ENCODE measurements at regions not wholly inside any gene's neighbourhood (a gene's known extent, or its start where the extent isn't known, plus 50 kb on each side); places are given as distances from the start of the nearest gene placed in this dataset.

DNA sequence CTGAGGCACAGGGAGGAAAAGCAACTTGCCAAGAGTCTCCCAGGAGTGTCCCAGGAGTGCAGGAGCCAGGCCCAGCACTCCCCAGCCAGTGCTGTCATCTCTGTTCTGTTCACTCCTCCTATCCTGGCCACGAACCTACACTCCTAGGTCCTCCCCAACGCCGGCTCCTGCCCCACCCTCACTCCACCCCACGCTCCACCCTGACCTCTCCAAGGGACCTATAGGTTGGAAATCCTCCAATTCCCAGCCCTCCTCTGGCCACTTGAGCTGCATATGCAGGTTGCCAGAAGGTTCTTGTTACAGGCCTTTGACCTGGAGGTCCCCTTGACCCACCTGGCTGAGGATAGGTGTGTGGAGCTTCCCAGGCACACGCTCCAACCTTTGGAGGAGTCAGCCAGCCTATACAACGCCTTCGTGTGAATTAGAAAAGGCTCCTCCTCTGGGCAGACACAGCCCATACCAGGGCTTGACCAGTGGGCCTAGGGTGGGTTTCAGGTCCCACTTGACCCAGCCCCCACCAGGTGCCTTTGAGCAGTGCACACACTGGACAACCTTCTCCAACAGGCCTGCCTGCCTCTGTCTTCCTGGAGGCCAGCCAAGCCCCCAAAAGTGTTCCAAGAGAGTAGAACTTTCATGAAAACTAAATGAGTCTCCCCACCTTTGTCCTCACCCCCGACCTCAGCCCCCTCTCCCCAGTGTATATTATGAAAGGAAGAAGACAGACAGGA is 167.2 kb upstream of the TLE3 start:
- DNase-seq (ENCODE audit: low read depth) = no peak
- TF ChIP-seq, protein P1, sequence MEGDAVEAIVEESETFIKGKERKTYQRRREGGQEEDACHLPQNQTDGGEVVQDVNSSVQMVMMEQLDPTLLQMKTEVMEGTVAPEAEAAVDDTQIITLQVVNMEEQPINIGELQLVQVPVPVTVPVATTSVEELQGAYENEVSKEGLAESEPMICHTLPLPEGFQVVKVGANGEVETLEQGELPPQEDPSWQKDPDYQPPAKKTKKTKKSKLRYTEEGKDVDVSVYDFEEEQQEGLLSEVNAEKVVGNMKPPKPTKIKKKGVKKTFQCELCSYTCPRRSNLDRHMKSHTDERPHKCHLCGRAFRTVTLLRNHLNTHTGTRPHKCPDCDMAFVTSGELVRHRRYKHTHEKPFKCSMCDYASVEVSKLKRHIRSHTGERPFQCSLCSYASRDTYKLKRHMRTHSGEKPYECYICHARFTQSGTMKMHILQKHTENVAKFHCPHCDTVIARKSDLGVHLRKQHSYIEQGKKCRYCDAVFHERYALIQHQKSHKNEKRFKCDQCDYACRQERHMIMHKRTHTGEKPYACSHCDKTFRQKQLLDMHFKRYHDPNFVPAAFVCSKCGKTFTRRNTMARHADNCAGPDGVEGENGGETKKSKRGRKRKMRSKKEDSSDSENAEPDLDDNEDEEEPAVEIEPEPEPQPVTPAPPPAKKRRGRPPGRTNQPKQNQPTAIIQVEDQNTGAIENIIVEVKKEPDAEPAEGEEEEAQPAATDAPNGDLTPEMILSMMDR (conservative IDR thresholded peaks at IDR 0.05; ENCODE audit: low read depth, low read length) = no peak

DNA sequence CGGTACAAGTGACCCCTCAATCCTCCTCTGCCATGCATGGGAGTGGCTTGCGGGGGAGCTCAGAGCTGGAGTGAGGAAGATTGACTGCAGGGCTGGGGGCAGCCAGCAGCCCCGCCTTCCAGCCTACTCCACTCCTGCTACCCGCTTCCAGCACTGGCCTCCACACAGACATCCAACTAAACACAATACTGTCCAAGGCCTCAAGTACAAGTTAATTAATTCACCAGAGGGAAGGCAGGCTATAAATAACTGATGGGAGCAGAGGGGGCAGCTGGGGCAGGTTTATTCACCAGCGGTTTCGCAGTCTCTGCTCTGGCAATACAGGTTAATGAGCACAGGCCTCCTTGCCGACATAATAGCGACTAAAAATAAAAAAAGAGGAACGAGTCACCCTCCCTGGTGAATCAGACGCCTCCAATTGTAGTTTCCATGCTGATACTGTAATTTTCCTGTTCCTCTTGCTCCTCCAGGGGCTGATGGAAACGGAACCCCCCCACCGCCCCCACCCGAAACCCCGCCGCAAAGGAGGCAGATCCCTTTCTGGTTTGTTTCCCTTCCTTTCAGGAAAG is 166.4 kb upstream of the TLE3 start:
- DNase-seq (ENCODE audit: low read depth) = no peak
- H3K4me3 ChIP-seq (ENCODE audit: low read depth, low read length) = no peak overlapping the region
- TF ChIP-seq, protein P1 (conservative IDR thresholded peaks at IDR 0.05; ENCODE audit: low read depth, low read length) = no peak

More for the DNA sequence above, 167.2 kb upstream of the TLE3 start:
- H3K4me3 ChIP-seq (ENCODE audit: low read depth, low read length) = no peak overlapping the region

DNA sequence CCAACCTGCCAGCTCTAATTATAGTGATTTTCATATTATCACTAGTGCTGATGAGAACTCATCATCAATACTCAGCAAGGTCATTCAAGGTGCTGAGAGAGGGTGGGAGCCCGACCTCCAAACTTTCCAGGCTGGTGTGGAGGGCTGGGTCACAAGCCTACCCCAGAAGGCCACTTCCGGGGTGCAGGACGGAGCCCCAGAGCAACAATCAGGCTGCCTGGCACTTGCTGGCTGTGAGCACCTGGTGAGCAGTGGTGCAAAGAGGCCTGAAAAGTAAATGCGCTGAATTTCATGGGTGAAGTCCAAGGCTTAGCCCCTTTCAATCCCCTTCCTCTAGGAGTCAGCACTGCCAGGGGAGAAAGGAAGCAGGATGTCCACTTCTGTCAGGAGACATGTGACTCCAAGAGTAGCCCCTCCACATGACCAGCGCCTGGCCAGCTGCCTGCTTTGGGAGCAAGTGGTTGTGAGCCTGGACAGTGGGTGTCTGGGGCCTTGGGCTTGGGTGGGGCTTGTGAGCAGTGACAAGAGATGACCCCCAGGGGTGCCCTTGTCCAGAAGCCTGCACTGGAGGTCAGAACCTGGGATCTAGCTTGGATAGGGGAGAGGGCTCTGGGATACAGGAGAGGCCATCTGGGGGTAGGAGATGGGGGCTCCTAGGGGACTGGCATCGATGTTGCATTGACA is 165.0 kb upstream of the TLE3 start:
- no peak overlapping the region for H3K4me3 ChIP-seq (ENCODE audit: low read depth, low read length)
- DNase-seq (ENCODE audit: low read depth) = no peak
- TF ChIP-seq, protein P1 (conservative IDR thresholded peaks at IDR 0.05; ENCODE audit: low read depth, low read length) = no peak

DNA sequence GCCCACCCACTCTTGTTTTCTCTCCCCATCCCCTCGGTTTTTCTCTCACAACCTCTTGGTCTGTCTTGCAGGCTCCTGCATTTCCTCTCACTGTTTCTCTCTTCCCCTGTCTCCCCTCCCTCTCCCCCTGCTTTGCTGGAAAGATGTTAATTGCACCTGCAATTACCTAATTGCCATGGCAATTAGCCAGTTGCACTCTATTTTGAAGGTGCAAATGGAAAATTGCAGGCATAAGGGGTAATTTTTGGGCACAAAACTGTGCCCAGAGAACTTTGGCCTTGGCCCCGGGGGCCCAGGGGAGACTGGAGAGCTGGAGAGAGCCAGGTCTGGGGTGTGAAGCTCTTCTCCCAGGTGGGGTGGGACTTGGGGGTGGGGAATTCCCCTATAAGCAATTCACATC is 164.5 kb upstream of the TLE3 start:
- no peak for DNase-seq (ENCODE audit: low read depth)
- TF ChIP-seq, protein P1 (conservative IDR thresholded peaks at IDR 0.05; ENCODE audit: low read depth, low read length) = no peak
- H3K4me3 ChIP-seq (ENCODE audit: low read depth, low read length) = no peak overlapping the region

DNA sequence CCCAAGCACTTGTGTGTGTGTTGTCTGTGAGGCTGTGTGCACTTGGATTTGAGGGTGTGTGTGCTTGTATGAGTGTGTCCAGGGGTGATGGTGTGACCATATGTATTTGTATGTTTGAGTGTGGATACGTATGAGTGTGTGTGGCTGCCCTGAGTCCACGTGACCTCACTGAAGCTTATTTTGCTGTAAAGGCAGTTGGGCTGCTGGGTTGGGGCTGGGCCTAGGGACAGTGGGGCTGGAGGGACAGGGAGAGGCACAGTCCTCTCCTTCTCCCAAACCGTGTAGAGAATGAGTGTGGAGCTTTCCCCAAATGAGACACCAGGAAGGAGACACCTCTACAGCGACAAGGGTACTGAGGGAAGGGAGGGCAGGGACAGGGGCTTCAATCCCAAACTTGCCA is 163.4 kb upstream of the TLE3 start:
- TF ChIP-seq, protein P1 (conservative IDR thresholded peaks at IDR 0.05; ENCODE audit: low read depth, low read length) = no peak
- no peak for DNase-seq (ENCODE audit: low read depth)
- H3K4me3 ChIP-seq (ENCODE audit: low read depth, low read length) = no peak overlapping the region

DNA sequence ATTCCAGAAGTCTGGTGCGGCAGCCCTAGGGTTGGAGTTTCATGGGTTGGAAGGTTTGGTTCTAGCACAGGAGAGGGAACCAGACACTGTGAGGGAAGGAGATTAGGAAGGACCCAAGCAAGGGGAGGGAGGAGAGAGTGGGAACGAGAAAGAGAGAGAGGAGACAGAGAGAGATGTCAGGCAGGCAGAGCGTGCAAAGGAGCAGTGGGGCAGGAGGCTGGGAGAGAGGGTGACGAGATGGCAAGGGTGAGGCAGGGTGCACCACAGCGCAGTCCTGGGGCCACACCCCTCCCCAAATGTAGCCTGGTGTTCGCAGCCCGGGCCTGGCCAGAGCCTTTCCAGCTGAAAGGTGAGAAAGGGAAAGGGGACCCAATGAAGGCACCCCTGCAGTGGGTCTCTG is 162.9 kb upstream of the TLE3 start:
- TF ChIP-seq, protein P1 (conservative IDR thresholded peaks at IDR 0.05; ENCODE audit: low read depth, low read length) = no peak
- no peak overlapping the region for H3K4me3 ChIP-seq (ENCODE audit: low read depth, low read length)
- DNase-seq (ENCODE audit: low read depth) = no peak
